Right lobe of liver (tissue), 4 donors: ENCODE measurements at regions not wholly inside any gene's neighbourhood (a gene's known extent, or its start where the extent isn't known, plus 50 kb on each side); places are given as distances from the start of the nearest gene placed in this dataset.

Source experiments
- CTCF ChIP-seq, 4 donors: fragments of 200-600 bp in 3 of 4; fragments of 450-650 bp in 1 of 4; IDR thresholded peaks; one replicate each; pipeline versions ENCODE4 v1.5.1 to v1.8.0; 2016 to 2022; ENCODE audit warnings: antibody characterized with exemption in 4 of 4, mild to moderate bottlenecking in 2 of 4
- POLR2A ChIP-seq: fragments of 450-650 bp; IDR thresholded peaks from one replicate; pipeline ENCODE4 v1.6.1; 2017; ENCODE audit warnings: antibody characterized with exemption, mild to moderate bottlenecking
- donor health status: DM: no; HTN: no; CAD: no.
- donor health status: DM: no; HTN: no; CAD: no.
- donor health status: DM: no; HTN: yes; CAD: no.

- no peak for TF ChIP-seq CTCF (IDR thresholded peaks at IDR 0.05)
- TF ChIP-seq POLR2A, result no peak
Measured at GRCh38 chr16:86735727-86736126, 157.4 kb downstream of the FOXL1 start.
